PC-9 (cell line): ENCODE measurements at regions not wholly inside any gene's neighbourhood (a gene's known extent, or its start where the extent isn't known, plus 50 kb on each side); places are given as distances from the start of the nearest gene placed in this dataset.

Source experiments
- BruUV-seq: library from RNA; stranded (reverse); fragments of 400-500 nt; replicated peaks from 2 replicates; lab custom pipeline; 2021; lab: Mats Ljungman, UMichigan
- CTCF ChIA-PET: fragments of 300-600 bp; sonication (Branson Sonifier 250); formaldehyde crosslinking; loops from one replicate; lab custom pipeline; 2022; ENCODE audit warnings: antibody characterized with exemption; lab: Charles Lee
- POLR2A ChIA-PET: fragments of 300-600 bp; sonication (Branson Sonifier 250); formaldehyde crosslinking; loops from one replicate; lab custom pipeline; 2022; ENCODE audit warnings: antibody characterized with exemption; ENCODE audit not compliant: unreplicated experiment; lab: Charles Lee
- DNase-seq, 2 experiments: peaks; one replicate each; pipeline versions ENCODE4 v3.0.0 to v3.0.0-alpha.2; 2015 to 2022; ENCODE audit warnings: mixed read lengths in 1 of 2
- H2AFZ ChIP-seq: fragments of 200-600 bp; sonication (generic); 2 replicates; pipeline ENCODE4 v1.8.1; 2017; ENCODE audit warnings: antibody characterized with exemption
- H3F3A ChIP-seq: fragments of 200-600 bp; sonication (generic); 2 replicates; pipeline ENCODE4 v1.8.1; 2017; ENCODE audit warnings: antibody characterized with exemption, mild to moderate bottlenecking, low read depth; ENCODE audit not compliant: insufficient read depth
- H3K27ac ChIP-seq: fragments of 200-600 bp; sonication (generic); 2 replicates; pipeline ENCODE4 v1.6.1; 2016; ENCODE audit warnings: mixed run types
- H3K27me3 ChIP-seq: fragments of 200-600 bp; sonication (generic); 2 replicates; pipeline ENCODE4 v1.6.1; 2016; ENCODE audit warnings: low read depth, mixed run types; ENCODE audit not compliant: insufficient read depth
- H3K36me3 ChIP-seq: fragments of 200-600 bp; sonication (generic); 2 replicates; pipeline ENCODE4 v1.6.1; 2016; ENCODE audit warnings: low read depth, mixed run types
- H3K4me1 ChIP-seq: fragments of 200-600 bp; sonication (generic); replicated peaks from 2 replicates; pipeline ENCODE4 v1.6.1; 2016; ENCODE audit warnings: mixed run types; ENCODE audit not compliant: insufficient read depth
- H3K4me2 ChIP-seq: fragments of 200-600 bp; sonication (generic); 2 replicates; pipeline ENCODE4 v1.6.1; 2017; ENCODE audit warnings: mixed run types
- H3K4me3 ChIP-seq: fragments of 200-600 bp; sonication (generic); 2 replicates; pipeline ENCODE4 v1.6.1; 2016; ENCODE audit warnings: mixed run types
- H3K79me2 ChIP-seq: fragments of 200-600 bp; sonication (generic); 2 replicates; pipeline ENCODE4 v1.6.1; 2017; ENCODE audit warnings: low read depth, mixed run types
- H3K9me2 ChIP-seq: fragments of 200-600 bp; sonication (generic); 2 replicates; pipeline ENCODE4 v1.8.1; 2017; ENCODE audit warnings: mild to moderate bottlenecking; ENCODE audit not compliant: insufficient read depth
- H3K9me3 ChIP-seq: fragments of 200-600 bp; sonication (generic); 2 replicates; pipeline ENCODE4 v1.8.1; 2016; ENCODE audit warnings: low read depth; ENCODE audit not compliant: insufficient read depth
- H4K20me1 ChIP-seq: fragments of 200-600 bp; sonication (generic); 2 replicates; pipeline ENCODE4 v1.8.1; 2017; ENCODE audit not compliant: insufficient read depth
- EZH2 ChIP-seq: fragments of 200-600 bp; sonication (generic); IDR thresholded peaks from 2 replicates; pipeline ENCODE4 v1.8.0; 2017; ENCODE audit warnings: antibody characterized with exemption, low read depth
- intact Hi-C: fragments of 100-400 bp; cut with micrococcal nuclease; formaldehyde crosslinking; loops from one replicate; pipeline ENCODE4 v1.10.0; 2022; ENCODE audit not compliant: unreplicated experiment
- TF ChIP-seq, protein P1 (sequence below): fragments of 200-600 bp; sonication (generic); conservative IDR thresholded peaks from 2 replicates; pipeline ENCODE4 v1.6.1; 2017; ENCODE audit warnings: mixed run types, antibody characterized with exemption, mild to moderate bottlenecking, moderate library complexity

DNA sequence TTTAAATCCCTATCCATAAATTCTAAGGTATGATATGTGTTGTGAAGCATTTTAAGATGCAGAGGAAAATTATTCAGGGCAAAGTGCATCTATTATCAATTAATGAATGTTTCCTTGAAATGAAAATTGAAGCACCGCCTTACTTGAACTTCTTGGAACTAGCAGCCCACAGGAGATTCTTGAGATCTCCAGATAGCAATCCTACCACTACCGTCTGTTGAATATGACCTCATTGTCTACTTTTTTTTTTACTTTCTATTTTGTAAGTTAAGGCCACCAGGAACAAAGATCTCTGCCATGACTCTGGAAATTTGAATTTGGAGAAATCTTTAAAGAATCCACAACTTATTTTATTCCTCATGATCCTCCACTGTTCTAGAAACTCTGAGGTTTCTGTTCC, 808.7 kb downstream of the KCNA4 start:
- intact Hi-C loops = no loop called here
- Histone ChIP-seq H3K36me3 (no peaks in the 10 kb centered on the region), H3K27me3 (no peaks in the 10 kb centered on the region), H3K4me3 (no peak overlapping the region), H3K27ac (no peak overlapping the region), H3K9me3 (no peaks in the 10 kb centered on the region), H3K4me2 (no peak overlapping the region), H3K9me2 (no peaks in the 10 kb centered on the region), H3K4me1 (no peaks in the 10 kb centered on the region), H3F3A (no peaks in the 10 kb centered on the region), H4K20me1 (no peaks in the 10 kb centered on the region), H3K79me2 (no peaks in the 10 kb centered on the region), H2AFZ (no peak overlapping the region)
- no peak for DNase-seq
- ChIA-PET CTCF (no interaction called here), POLR2A (no interaction called here)
- BruUV-seq = no TSS peak
- no peak for TF ChIP-seq EZH2
- TF ChIP-seq, protein P1, sequence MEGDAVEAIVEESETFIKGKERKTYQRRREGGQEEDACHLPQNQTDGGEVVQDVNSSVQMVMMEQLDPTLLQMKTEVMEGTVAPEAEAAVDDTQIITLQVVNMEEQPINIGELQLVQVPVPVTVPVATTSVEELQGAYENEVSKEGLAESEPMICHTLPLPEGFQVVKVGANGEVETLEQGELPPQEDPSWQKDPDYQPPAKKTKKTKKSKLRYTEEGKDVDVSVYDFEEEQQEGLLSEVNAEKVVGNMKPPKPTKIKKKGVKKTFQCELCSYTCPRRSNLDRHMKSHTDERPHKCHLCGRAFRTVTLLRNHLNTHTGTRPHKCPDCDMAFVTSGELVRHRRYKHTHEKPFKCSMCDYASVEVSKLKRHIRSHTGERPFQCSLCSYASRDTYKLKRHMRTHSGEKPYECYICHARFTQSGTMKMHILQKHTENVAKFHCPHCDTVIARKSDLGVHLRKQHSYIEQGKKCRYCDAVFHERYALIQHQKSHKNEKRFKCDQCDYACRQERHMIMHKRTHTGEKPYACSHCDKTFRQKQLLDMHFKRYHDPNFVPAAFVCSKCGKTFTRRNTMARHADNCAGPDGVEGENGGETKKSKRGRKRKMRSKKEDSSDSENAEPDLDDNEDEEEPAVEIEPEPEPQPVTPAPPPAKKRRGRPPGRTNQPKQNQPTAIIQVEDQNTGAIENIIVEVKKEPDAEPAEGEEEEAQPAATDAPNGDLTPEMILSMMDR = no peak

DNA sequence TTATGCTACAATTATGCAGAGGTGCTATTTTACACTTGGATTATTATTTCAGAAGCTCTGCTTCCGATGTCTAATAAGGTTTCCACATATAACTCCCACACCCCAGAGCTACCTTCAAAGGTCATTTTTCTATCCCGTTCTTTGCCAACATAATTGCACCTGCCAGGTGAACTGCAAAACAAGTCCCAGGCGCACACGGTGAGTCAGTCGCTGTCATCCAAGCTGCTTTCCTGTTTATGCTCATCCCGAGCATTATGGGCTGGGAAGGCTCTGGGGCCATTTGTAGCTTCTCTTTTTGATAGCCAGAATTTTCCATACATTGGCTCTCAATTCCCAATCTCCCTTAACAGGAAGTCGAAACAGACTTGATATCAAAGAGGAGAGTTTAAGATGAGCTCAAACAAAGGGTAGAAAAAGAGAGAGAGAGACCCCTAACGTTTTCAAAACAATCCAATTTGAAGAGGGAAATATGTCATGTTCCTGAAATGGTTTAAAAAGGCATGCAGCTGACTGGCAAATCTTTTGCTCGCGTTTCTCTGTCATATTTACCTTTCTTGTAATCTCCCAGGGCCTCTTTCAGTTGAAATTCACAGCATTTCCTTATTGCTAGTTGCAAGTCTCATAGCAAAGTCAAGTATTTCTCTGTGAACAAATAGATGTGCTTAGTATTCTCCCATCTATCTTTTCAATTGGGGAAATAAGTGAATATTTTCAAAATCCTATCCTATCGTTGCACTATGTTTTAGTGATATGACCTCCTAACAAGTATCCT, 815.9 kb downstream of the KCNA4 start:
- ChIA-PET POLR2A (no interaction called here), CTCF (no interaction called here)
- BruUV-seq = no TSS peak
- H3K27me3 ChIP-seq = no peaks in the 10 kb centered on the region
- H3K4me1 ChIP-seq = no peaks in the 10 kb centered on the region
- no peaks in the 10 kb centered on the region for H3F3A ChIP-seq
- H3K9me2 ChIP-seq = no peaks in the 10 kb centered on the region; the same call in 1 of the 2 replicates
- intact Hi-C loops = no loop called here
- DNase-seq = peak in 1 of 2 experiments; percentile 8
- no peak overlapping the region for H3K27ac ChIP-seq
- no peaks in the 10 kb centered on the region for H4K20me1 ChIP-seq
- H3K9me3 ChIP-seq = no peaks in the 10 kb centered on the region
- TF ChIP-seq, protein P1 = no peak
- TF ChIP-seq EZH2 = no peak
- no peak overlapping the region for H3K4me3 ChIP-seq
- H3K4me2 ChIP-seq = no peak overlapping the region
- no peaks in the 10 kb centered on the region for H3K79me2 ChIP-seq
- H3K36me3 ChIP-seq = no peaks in the 10 kb centered on the region
- H2AFZ ChIP-seq = no peak overlapping the region

GRCh38 chr11:29190313-29190712, 826.5 kb downstream of the KCNA4 start:
- Histone ChIP-seq H3K27ac (no peak overlapping the region), H3K36me3 (no peaks in the 10 kb centered on the region), H3F3A (no peaks in the 10 kb centered on the region), H3K79me2 (no peaks in the 10 kb centered on the region), H4K20me1 (no peaks in the 10 kb centered on the region), H3K4me1 (no peaks in the 10 kb centered on the region), H3K9me3 (no peaks in the 10 kb centered on the region), H3K4me3 (no peak overlapping the region), H3K27me3 (no peaks in the 10 kb centered on the region), H3K9me2 (no peaks in the 10 kb centered on the region), H3K4me2 (no peak overlapping the region), H2AFZ (no peak overlapping the region)
- intact Hi-C loops = no loop called here
- ChIA-PET CTCF (no interaction called here), POLR2A (no interaction called here)
- no peak for DNase-seq
- TF ChIP-seq, protein P1 = no peak
- TF ChIP-seq EZH2 = no peak
- BruUV-seq = no TSS peak
